ENCODE measurements at regions not wholly inside any gene's neighbourhood (a gene's known extent, or its start where the extent isn't known, plus 50 kb on each side); places are given as distances from the start of the nearest gene placed in this dataset.

- no peak for DNase-seq
These were observed 147.3 kb upstream of the HMHB1 start for GRCh38 chr5:143664623-143665022.

GRCh38 chr5:143663872-143664271 lies 148.1 kb upstream of the HMHB1 start:
- no peak for DNase-seq

- no peak for DNase-seq
These were observed 149.9 kb upstream of the HMHB1 start for GRCh38 chr5:143662020-143662419.

- DNase-seq: no peak
These were observed 151.3 kb upstream of the HMHB1 start for GRCh38 chr5:143660625-143661024.

GRCh38 chr5:143659599-143660238 lies 152.2 kb upstream of the HMHB1 start:
- DNase-seq: no peak

GRCh38 chr5:143658956-143659355 lies 153.0 kb upstream of the HMHB1 start:
- DNase-seq: no peak

- DNase-seq: peak in 2 of 58 donors; percentile 15 to 46
These were observed 154.2 kb upstream of the HMHB1 start for GRCh38 chr5:143657647-143658285.

- DNase-seq: no peak
These were observed 158.1 kb upstream of the HMHB1 start for GRCh38 chr5:143653766-143654282.

- no peak for DNase-seq
These were observed 158.7 kb upstream of the HMHB1 start for GRCh38 chr5:143653256-143653655.

GRCh38 chr5:143652108-143652700 lies 159.8 kb upstream of the HMHB1 start:
- peak in 2 of 58 donors; percentile 3 to 6 for DNase-seq

GRCh38 chr5:143649937-143650621 lies 161.9 kb upstream of the HMHB1 start:
- peak in 12 of 58 donors; percentile 3 to 29 (median 6) for DNase-seq

- DNase-seq: no peak
These were observed 163.3 kb upstream of the HMHB1 start for GRCh38 chr5:143648696-143649095.

- no peak for DNase-seq
These were observed 165.0 kb upstream of the HMHB1 start for GRCh38 chr5:143646961-143647360.

- DNase-seq: no peak
These were observed 166.6 kb upstream of the HMHB1 start for GRCh38 chr5:143645356-143645755.

GRCh38 chr5:143644727-143645126 lies 167.2 kb upstream of the HMHB1 start:
- no peak for DNase-seq

- DNase-seq: no peak
These were observed 169.2 kb upstream of the HMHB1 start for GRCh38 chr5:143642791-143643190.

GRCh38 chr5:143641549-143642355 lies 170.2 kb upstream of the HMHB1 start:
- no peak for DNase-seq

GRCh38 chr5:143638654-143639053 lies 173.3 kb upstream of the HMHB1 start:
- no peak for DNase-seq

- DNase-seq: no peak
These were observed 174.9 kb upstream of the HMHB1 start for GRCh38 chr5:143636931-143637528.

- DNase-seq: no peak
These were observed 176.1 kb upstream of the HMHB1 start for GRCh38 chr5:143635888-143636287.

Measured in anterior cingulate cortex (tissue), 58 donors.